HG02970 (cell line): ENCODE measurements at regions not wholly inside any gene's neighbourhood (a gene's known extent, or its start where the extent isn't known, plus 50 kb on each side); places are given as distances from the start of the nearest gene placed in this dataset.
"Not testable (repeated sequence)": the region's sequence is repeated elsewhere in the genome, so short reads cannot be mapped to it uniquely, and the experiment has no call there.

Source experiments
- ATAC-seq: cut with Tn5 transposase; IDR thresholded peaks from one replicate; pipeline ENCODE4 v1.9.1; 2021; ENCODE audit warnings: mild to moderate bottlenecking, moderate library complexity, moderate number of reproducible peaks; ENCODE audit not compliant: unreplicated experiment, low FRiP score

DNA sequence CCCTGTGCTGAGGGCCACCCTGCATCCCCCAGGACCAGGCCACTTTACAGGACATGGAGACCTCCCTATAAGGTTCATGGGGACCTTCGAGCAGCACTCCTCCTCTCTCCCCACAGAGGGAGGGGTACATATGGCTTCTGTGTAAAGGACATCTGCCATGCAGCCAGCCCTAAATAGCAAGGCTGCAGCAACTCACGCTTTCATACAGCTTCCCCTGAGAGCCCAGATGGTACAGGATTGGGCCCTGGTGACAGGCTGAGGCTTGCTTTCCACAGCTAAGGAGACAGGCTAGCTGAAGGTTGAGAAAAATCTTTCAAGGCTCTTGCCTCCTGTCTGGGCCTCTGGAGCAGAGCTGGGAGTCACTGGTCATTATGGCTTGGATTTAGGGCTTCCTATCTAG is 147.0 kb upstream of the ZNF366 start:
- ATAC-seq: no peak

GRCh38 chr5:72653586-72653985 is 146.4 kb upstream of the ZNF366 start:
- no peak for ATAC-seq

DNA sequence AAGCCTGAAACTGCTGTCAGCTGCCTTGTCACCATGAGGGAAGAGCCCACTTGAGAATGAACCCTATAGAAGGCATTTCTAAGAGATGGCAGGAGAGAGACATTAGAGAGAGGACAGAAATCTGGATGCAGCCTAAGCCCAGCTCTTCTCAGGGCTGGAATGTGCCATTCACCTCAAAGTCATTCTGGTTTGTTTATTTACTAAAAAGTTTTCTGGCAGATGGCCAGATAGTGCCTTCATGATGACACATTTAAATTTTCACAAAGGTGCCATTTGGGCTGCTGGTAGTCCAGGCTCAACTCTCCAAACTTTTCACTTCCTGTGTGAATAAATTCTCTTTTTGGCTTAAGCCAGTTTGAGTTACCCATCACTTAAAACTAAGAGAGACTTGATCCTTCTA is 144.6 kb upstream of the ZNF366 start:
- ATAC-seq: no peak

GRCh38 chr5:72651109-72651508 is 143.9 kb upstream of the ZNF366 start:
- ATAC-seq: no peak

- ATAC-seq: no peak
Measured at GRCh38 chr5:72649449-72649848, 142.2 kb upstream of the ZNF366 start.

- no peak for ATAC-seq
Measured at GRCh38 chr5:72648480-72648879, 141.3 kb upstream of the ZNF366 start.

DNA sequence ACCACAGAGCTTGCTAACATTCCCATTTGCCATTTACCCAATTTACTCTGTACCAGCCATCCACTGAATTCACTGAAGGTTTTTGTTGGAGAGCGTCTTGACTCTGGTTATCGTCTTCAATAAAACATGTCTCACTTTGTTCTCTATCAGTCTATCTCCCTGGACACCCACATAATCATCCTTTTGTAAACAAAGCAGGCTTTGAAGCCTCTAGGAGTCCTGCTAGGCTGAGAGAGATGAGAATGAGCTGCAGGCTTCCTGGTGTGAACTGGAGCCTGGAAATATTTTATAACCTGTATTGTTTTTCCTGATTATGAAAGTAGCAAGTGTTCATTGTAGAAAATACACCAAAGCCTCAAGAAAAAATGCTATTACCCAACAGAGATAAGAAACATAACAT is 140.6 kb upstream of the ZNF366 start:
- no peak for ATAC-seq

DNA sequence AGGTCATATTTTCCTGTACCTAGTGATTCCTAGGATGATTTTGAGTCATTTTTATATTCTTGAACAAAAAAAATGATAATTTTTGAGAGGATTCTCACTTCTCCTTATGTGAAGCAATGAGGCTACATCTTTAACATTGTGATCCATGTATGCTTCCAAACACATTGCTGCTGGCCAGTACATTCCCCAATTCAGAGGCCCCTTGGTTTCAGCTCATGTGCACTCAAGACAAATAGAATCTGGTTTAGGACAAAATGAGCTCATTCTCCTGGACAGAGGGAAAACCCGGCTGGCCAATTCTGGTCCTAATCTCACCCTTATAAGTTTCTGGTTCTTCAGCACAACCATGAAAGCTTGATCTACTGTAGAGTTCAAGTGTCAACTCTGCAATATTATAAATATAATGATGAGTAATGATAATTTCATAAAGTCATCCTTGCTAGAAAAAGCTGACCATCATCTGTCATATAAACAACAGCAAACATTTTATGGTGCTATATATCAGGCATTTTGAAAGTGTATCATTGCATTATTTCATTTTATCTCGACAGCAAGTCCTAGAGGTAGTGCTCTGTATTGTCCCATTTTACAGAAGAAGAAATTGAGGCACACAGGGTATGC is 139.1 kb upstream of the ZNF366 start:
- no peak for ATAC-seq

DNA sequence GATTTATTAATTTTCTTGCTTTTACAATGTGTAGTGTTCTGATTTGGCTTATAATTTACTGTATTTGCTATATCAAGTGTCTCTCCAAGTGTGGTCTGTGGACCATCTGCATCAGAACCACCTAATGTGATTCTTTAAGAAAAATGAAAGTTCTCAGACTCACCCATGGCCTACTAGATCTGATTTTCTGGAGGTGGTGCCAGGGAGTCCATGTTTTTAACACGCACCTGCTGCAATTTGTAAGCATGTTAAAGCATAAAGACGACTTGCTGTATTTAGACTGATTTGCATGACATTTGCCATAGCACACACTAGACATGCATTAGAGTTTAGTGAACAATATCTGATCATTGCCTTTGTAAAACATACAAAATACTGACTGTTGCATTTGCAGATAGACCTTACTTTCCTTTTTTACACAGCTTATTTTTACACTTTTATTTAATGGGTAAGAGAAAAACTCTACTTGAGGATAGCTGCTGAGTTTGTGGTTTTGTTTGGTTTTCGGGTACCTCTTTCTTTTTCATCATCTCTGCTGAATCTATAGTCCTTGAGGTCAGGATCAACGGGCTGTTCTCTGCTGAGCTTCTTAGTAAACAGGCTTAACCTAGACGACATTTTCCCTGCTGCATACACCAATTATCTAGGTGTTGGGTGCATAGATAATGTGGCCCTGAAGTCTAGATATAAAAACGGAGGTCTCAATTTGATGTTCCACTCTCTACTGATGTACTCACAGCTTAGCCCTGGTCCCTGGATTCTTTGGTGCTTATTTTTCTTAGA is 138.0 kb upstream of the ZNF366 start:
- no peak for ATAC-seq

DNA sequence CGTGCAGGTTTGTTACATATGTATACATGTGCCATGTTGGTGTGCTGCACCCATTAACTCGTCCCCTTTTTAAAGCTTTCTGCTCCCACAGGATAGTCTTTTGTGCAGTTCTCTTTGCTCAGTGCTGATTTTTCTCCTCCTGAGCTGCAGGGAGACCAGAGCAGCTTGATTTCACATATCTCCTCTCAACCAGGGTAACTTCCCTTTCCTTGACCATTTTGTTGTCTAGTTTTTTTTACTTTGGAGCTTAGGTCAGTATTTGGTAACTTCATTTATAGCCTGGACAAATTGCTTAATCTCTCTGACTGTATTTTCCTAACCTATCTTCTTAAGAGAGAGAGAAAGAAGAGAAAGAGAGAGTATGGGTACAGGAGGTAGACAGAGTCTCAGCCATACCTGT is 137.1 kb upstream of the ZNF366 start:
- ATAC-seq: no peak

DNA sequence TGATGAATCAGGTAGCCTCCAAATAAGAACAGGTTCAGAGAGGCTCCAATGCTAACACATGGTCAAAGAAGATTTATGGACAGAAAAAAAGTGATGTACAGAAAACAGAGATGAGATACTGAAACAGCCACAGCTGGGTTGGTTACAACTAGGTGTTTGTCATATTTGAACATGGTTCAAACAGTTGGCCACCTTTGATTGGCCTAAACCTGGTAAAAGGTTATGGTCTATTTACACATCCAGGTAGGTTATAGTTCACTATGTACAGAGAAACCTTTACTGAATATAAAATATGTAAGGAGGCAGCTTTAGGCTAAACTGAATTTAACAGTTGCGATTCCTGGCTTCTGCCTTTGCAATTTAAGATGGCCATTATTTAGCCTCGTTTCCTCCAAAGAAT is 134.0 kb upstream of the ZNF366 start:
- ATAC-seq: no peak

GRCh38 chr5:72637058-72637457 is 129.8 kb upstream of the ZNF366 start:
- ATAC-seq: no peak

- ATAC-seq: not testable (repeated sequence)
Measured at GRCh38 chr5:72636565-72636964, 129.4 kb upstream of the ZNF366 start.

DNA sequence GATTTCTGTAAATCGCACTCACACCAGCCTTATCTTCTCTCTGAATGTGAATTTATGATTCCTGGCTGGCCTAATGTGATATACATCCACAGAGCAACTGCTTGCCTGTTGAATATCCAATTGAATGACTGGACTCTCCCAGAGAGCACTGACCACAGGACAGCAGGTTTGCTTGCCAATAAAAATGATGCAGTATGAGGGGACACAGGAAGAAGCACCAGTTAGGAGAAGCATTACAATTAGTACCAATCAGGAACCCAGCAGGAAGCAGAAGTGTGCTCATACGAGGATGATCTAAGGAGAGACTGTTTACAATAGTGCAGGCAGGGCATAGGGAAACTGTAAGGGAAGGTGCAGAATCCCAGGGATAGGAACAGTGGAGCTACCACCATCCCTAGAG is 127.2 kb upstream of the ZNF366 start:
- ATAC-seq: no peak

- ATAC-seq: no peak
Measured at GRCh38 chr5:72633649-72634048, 126.4 kb upstream of the ZNF366 start.

GRCh38 chr5:72633041-72633445 is 125.8 kb upstream of the ZNF366 start:
- no peak for ATAC-seq

- no peak for ATAC-seq
Measured at GRCh38 chr5:72630721-72631120, 123.5 kb upstream of the ZNF366 start.

- ATAC-seq: no peak
Measured at GRCh38 chr5:72630081-72630480, 122.9 kb upstream of the ZNF366 start.

- no peak for ATAC-seq
Measured at GRCh38 chr5:72628771-72629371, 121.7 kb upstream of the ZNF366 start.

GRCh38 chr5:72625332-72625731 is 118.1 kb upstream of the ZNF366 start:
- ATAC-seq: no peak

- ATAC-seq: no peak
Measured at GRCh38 chr5:72624641-72625236, 117.5 kb upstream of the ZNF366 start.
